ENCODE measurements at regions not wholly inside any gene's neighbourhood (a gene's known extent, or its start where the extent isn't known, plus 50 kb on each side); places are given as distances from the start of the nearest gene placed in this dataset.
"Not testable (repeated sequence)": the region's sequence is repeated elsewhere in the genome, so short reads cannot be mapped to it uniquely, and the experiment has no call there.

- not testable (repeated sequence) for H3K4me3 ChIP-seq (ENCODE audit: low read depth, low read length); H3K4me1 ChIP-seq (ENCODE audit: control insufficient read depth, insufficient read depth, low read length, unreplicated experiment); H3K27me3 ChIP-seq (ENCODE audit: insufficient read depth, low read length); H2AFZ ChIP-seq (ENCODE audit: low read length, unreplicated experiment); H3K27ac ChIP-seq (ENCODE audit: low read depth, low read length); H3K79me2 ChIP-seq (ENCODE audit: control insufficient read depth, insufficient read depth, low read length, unreplicated experiment); H3K36me3 ChIP-seq (ENCODE audit: insufficient read depth, low read length)
Observed at GRCh38 chr21:13974582-13974981, 236.2 kb downstream of the LIPI start.

- not testable (repeated sequence) for H3K4me3 ChIP-seq (ENCODE audit: low read depth, low read length); H2AFZ ChIP-seq (ENCODE audit: low read length, unreplicated experiment); H3K36me3 ChIP-seq (ENCODE audit: insufficient read depth, low read length); H3K27me3 ChIP-seq (ENCODE audit: insufficient read depth, low read length); H3K27ac ChIP-seq (ENCODE audit: low read depth, low read length); H3K79me2 ChIP-seq (ENCODE audit: control insufficient read depth, insufficient read depth, low read length, unreplicated experiment); H3K4me1 ChIP-seq (ENCODE audit: control insufficient read depth, insufficient read depth, low read length, unreplicated experiment)
Observed at GRCh38 chr21:13969853-13970252, 240.9 kb downstream of the LIPI start.

- not testable (repeated sequence) for H3K4me3 ChIP-seq (ENCODE audit: low read depth, low read length); H3K36me3 ChIP-seq (ENCODE audit: insufficient read depth, low read length); H3K4me1 ChIP-seq (ENCODE audit: control insufficient read depth, insufficient read depth, low read length, unreplicated experiment); H2AFZ ChIP-seq (ENCODE audit: low read length, unreplicated experiment); H3K27ac ChIP-seq (ENCODE audit: low read depth, low read length); H3K79me2 ChIP-seq (ENCODE audit: control insufficient read depth, insufficient read depth, low read length, unreplicated experiment); H3K27me3 ChIP-seq (ENCODE audit: insufficient read depth, low read length)
Observed at GRCh38 chr21:13969002-13969401, 241.8 kb downstream of the LIPI start.

GRCh38 chr21:13963259-13963658, 247.5 kb downstream of the LIPI start:
- not testable (repeated sequence) for H3K27me3 ChIP-seq (ENCODE audit: insufficient read depth, low read length); H3K36me3 ChIP-seq (ENCODE audit: insufficient read depth, low read length); H3K4me1 ChIP-seq (ENCODE audit: control insufficient read depth, insufficient read depth, low read length, unreplicated experiment); H3K79me2 ChIP-seq (ENCODE audit: control insufficient read depth, insufficient read depth, low read length, unreplicated experiment); H2AFZ ChIP-seq (ENCODE audit: low read length, unreplicated experiment); H3K27ac ChIP-seq (ENCODE audit: low read depth, low read length); H3K4me3 ChIP-seq (ENCODE audit: low read depth, low read length)

GRCh38 chr21:13937236-13937635, 273.5 kb downstream of the LIPI start:
- Histone ChIP-seq H3K36me3 (ENCODE audit: insufficient read depth, low read length) (no peaks in the 10 kb centered on the region), H3K27ac (ENCODE audit: low read depth, low read length) (no peak overlapping the region)

GRCh38 chr21:13936033-13936937, 274.5 kb downstream of the LIPI start:
- not testable (repeated sequence) for H3K4me1 ChIP-seq (ENCODE audit: control insufficient read depth, insufficient read depth, low read length, unreplicated experiment); H3K27ac ChIP-seq (ENCODE audit: low read depth, low read length); H3K79me2 ChIP-seq (ENCODE audit: control insufficient read depth, insufficient read depth, low read length, unreplicated experiment); H3K27me3 ChIP-seq (ENCODE audit: insufficient read depth, low read length); H3K36me3 ChIP-seq (ENCODE audit: insufficient read depth, low read length); H3K4me3 ChIP-seq (ENCODE audit: low read depth, low read length); H2AFZ ChIP-seq (ENCODE audit: low read length, unreplicated experiment)

More at GRCh38 chr21:13937236-13937635, 273.5 kb downstream of the LIPI start:
- H3K79me2 ChIP-seq (ENCODE audit: control insufficient read depth, insufficient read depth, low read length, unreplicated experiment), result no peaks in the 10 kb centered on the region
- no peaks in the 10 kb centered on the region for H3K27me3 ChIP-seq (ENCODE audit: insufficient read depth, low read length)
- no peak overlapping the region for H2AFZ ChIP-seq (ENCODE audit: low read length, unreplicated experiment)
- H3K4me3 ChIP-seq (ENCODE audit: low read depth, low read length), result no peak overlapping the region
- H3K4me1 ChIP-seq (ENCODE audit: control insufficient read depth, insufficient read depth, low read length, unreplicated experiment), result no peaks in the 10 kb centered on the region

GRCh38 chr21:13935396-13936032, 275.2 kb downstream of the LIPI start:
- not testable (repeated sequence) for H3K27me3 ChIP-seq (ENCODE audit: insufficient read depth, low read length); H3K27ac ChIP-seq (ENCODE audit: low read depth, low read length); H2AFZ ChIP-seq (ENCODE audit: low read length, unreplicated experiment); H3K79me2 ChIP-seq (ENCODE audit: control insufficient read depth, insufficient read depth, low read length, unreplicated experiment); H3K4me1 ChIP-seq (ENCODE audit: control insufficient read depth, insufficient read depth, low read length, unreplicated experiment); H3K4me3 ChIP-seq (ENCODE audit: low read depth, low read length); H3K36me3 ChIP-seq (ENCODE audit: insufficient read depth, low read length)

GRCh38 chr21:13934887-13935342, 275.8 kb downstream of the LIPI start:
- H3K4me1 ChIP-seq (ENCODE audit: control insufficient read depth, insufficient read depth, low read length, unreplicated experiment); H3K36me3 ChIP-seq (ENCODE audit: insufficient read depth, low read length); H3K79me2 ChIP-seq (ENCODE audit: control insufficient read depth, insufficient read depth, low read length, unreplicated experiment); H3K27ac ChIP-seq (ENCODE audit: low read depth, low read length); H3K27me3 ChIP-seq (ENCODE audit: insufficient read depth, low read length); H3K4me3 ChIP-seq (ENCODE audit: low read depth, low read length); H2AFZ ChIP-seq (ENCODE audit: low read length, unreplicated experiment): not testable (repeated sequence)

GRCh38 chr21:13923175-13923574, 287.6 kb downstream of the LIPI start:
- not testable (repeated sequence) for H3K4me1 ChIP-seq (ENCODE audit: control insufficient read depth, insufficient read depth, low read length, unreplicated experiment); H3K27me3 ChIP-seq (ENCODE audit: insufficient read depth, low read length); H3K27ac ChIP-seq (ENCODE audit: low read depth, low read length); H3K36me3 ChIP-seq (ENCODE audit: insufficient read depth, low read length); H3K79me2 ChIP-seq (ENCODE audit: control insufficient read depth, insufficient read depth, low read length, unreplicated experiment); H3K4me3 ChIP-seq (ENCODE audit: low read depth, low read length); H2AFZ ChIP-seq (ENCODE audit: low read length, unreplicated experiment)

- H3K4me1 ChIP-seq (ENCODE audit: control insufficient read depth, insufficient read depth, low read length, unreplicated experiment); H3K27me3 ChIP-seq (ENCODE audit: insufficient read depth, low read length); H2AFZ ChIP-seq (ENCODE audit: low read length, unreplicated experiment); H3K4me3 ChIP-seq (ENCODE audit: low read depth, low read length); H3K27ac ChIP-seq (ENCODE audit: low read depth, low read length); H3K36me3 ChIP-seq (ENCODE audit: insufficient read depth, low read length); H3K79me2 ChIP-seq (ENCODE audit: control insufficient read depth, insufficient read depth, low read length, unreplicated experiment): not testable (repeated sequence)
Observed at GRCh38 chr21:13921455-13921854, 289.3 kb downstream of the LIPI start.

GRCh38 chr21:13907385-13907784, 297.8 kb downstream of the POTED start:
- H3K36me3 ChIP-seq (ENCODE audit: insufficient read depth, low read length); H3K79me2 ChIP-seq (ENCODE audit: control insufficient read depth, insufficient read depth, low read length, unreplicated experiment); H2AFZ ChIP-seq (ENCODE audit: low read length, unreplicated experiment); H3K4me1 ChIP-seq (ENCODE audit: control insufficient read depth, insufficient read depth, low read length, unreplicated experiment); H3K27me3 ChIP-seq (ENCODE audit: insufficient read depth, low read length); H3K27ac ChIP-seq (ENCODE audit: low read depth, low read length); H3K4me3 ChIP-seq (ENCODE audit: low read depth, low read length): not testable (repeated sequence)
